A673 (cell line): ENCODE measurements at regions not wholly inside any gene's neighbourhood (a gene's known extent, or its start where the extent isn't known, plus 50 kb on each side); places are given as distances from the start of the nearest gene placed in this dataset.

ENCODE experiments used
- EZH2 ChIP-seq: fragments of 200-600 bp; sonication (generic); IDR thresholded peaks from 2 replicates; pipeline ENCODE4 v1.6.1; 2017; ENCODE audit warnings: borderline replicate concordance, low read depth, mild to moderate bottlenecking, mixed read lengths, antibody characterized with exemption, low read length; ENCODE audit not compliant: poor library complexity, severe bottlenecking
- TF ChIP-seq, protein P1 (sequence below): fragments of 300-800, 200-600 bp; sonication (generic); conservative IDR thresholded peaks from 2 replicates; pipeline ENCODE4 v1.5.1; 2017; ENCODE audit warnings: low read depth, mild to moderate bottlenecking, antibody characterized with exemption, low read length, moderate library complexity, mixed read lengths

DNA sequence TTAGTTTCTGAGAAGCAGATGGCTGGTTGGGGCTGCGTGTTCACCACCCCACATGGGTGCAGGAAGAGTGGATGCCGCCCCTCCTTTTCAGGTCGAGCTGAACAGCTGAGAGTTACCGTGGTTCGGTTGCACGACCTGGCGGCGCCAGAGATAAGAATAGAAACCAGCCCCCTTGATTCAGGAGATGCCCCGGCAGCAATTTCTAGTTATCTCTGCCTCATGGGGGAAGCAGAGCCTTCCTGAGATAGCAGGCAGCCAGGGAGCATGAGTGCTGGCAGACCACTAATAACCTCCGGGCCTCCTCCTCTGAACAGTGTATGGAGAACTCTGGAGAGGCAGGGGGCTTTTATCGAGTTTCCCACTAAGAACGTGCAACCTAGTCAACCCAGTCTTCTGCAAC, 177.8 kb downstream of the NSG2 start:
- TF ChIP-seq, protein P1, sequence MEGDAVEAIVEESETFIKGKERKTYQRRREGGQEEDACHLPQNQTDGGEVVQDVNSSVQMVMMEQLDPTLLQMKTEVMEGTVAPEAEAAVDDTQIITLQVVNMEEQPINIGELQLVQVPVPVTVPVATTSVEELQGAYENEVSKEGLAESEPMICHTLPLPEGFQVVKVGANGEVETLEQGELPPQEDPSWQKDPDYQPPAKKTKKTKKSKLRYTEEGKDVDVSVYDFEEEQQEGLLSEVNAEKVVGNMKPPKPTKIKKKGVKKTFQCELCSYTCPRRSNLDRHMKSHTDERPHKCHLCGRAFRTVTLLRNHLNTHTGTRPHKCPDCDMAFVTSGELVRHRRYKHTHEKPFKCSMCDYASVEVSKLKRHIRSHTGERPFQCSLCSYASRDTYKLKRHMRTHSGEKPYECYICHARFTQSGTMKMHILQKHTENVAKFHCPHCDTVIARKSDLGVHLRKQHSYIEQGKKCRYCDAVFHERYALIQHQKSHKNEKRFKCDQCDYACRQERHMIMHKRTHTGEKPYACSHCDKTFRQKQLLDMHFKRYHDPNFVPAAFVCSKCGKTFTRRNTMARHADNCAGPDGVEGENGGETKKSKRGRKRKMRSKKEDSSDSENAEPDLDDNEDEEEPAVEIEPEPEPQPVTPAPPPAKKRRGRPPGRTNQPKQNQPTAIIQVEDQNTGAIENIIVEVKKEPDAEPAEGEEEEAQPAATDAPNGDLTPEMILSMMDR: no peak
- no peak for TF ChIP-seq EZH2
